ENCODE measurements at regions not wholly inside any gene's neighbourhood (a gene's known extent, or its start where the extent isn't known, plus 50 kb on each side); places are given as distances from the start of the nearest gene placed in this dataset.

DNA sequence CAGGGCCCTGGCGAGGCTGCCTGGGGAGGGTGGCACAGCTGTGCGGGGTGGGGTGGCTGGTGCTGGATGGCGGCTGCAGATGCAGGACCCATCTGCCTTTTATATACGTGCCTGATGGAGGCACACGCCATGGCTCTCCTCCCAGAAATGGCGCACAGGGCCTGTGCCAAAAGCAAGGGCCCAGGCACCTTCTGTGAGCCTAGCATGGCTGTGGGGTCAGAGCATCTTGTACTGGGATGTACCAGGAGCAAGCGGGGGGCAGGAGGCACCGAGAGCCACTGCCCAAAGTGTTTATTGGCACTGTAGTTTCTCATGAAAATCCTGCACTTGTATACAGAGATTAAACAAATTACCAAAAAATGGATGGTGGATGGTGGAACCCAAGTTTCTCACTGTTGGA is 724.1 kb downstream of the GALR1 start:
- Histone ChIP-seq H3K4me3 (ENCODE audit: low read depth, low read length) (no peak overlapping the region), H3K9me3 (no peaks in the 10 kb centered on the region), H3K36me3 (no peaks in the 10 kb centered on the region), H3K27me3 (no peaks in the 10 kb centered on the region), H3K4me1 (no peaks in the 10 kb centered on the region)
- TF ChIP-seq, protein P1, sequence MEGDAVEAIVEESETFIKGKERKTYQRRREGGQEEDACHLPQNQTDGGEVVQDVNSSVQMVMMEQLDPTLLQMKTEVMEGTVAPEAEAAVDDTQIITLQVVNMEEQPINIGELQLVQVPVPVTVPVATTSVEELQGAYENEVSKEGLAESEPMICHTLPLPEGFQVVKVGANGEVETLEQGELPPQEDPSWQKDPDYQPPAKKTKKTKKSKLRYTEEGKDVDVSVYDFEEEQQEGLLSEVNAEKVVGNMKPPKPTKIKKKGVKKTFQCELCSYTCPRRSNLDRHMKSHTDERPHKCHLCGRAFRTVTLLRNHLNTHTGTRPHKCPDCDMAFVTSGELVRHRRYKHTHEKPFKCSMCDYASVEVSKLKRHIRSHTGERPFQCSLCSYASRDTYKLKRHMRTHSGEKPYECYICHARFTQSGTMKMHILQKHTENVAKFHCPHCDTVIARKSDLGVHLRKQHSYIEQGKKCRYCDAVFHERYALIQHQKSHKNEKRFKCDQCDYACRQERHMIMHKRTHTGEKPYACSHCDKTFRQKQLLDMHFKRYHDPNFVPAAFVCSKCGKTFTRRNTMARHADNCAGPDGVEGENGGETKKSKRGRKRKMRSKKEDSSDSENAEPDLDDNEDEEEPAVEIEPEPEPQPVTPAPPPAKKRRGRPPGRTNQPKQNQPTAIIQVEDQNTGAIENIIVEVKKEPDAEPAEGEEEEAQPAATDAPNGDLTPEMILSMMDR (IDR thresholded peaks at IDR 0.05; ENCODE audit: low read depth, low read length), result no peak
- DNase-seq, result no peak

DNA sequence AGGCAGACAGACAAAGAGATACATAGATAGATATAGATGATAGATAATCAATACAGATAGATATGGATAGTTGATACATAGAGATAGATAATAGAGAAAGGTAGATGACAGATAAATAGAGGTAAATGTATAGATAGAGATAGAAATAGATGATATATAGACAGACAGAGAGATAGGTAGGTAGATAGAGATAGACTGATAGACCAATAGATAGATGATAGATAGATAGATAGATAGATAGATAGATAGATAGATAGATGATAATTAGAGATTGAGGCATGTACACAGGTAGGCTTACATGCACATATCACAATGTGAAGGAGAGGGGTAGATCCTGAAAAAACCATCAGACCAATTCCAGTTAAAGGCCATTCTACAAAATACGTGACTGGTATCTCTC is 724.7 kb downstream of the GALR1 start:
- TF ChIP-seq, protein P1 (IDR thresholded peaks at IDR 0.05; ENCODE audit: low read depth, low read length), result no peak

DNA sequence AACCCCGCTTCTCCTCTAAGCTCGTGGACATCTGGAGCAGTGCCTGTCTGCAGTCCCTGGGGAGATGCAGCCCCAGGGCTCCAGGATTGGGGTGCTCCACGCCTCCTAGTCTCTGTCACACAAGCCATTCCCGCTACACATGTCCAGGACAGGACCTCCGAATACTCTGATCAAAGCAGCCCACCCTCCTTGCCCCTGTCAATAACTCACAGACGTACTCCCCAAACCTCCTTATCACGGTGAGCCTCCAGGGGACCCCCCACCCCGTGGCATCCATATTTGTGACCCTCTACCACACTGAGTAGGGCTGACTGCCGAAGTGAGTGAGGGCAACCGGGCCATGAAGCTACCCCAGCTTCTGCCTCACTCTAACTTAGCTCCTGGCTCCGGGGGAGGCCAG is 727.7 kb downstream of the GALR1 start:
- no peaks in the 10 kb centered on the region for H3K27me3 ChIP-seq
- H3K36me3 ChIP-seq, result no peaks in the 10 kb centered on the region
- DNase-seq, result no peak
- H3K4me1 ChIP-seq, result no peaks in the 10 kb centered on the region
- TF ChIP-seq, protein P1 (IDR thresholded peaks at IDR 0.05; ENCODE audit: low read depth, low read length), result no peak
- no peak overlapping the region for H3K4me3 ChIP-seq (ENCODE audit: low read depth, low read length)
- no peaks in the 10 kb centered on the region for H3K9me3 ChIP-seq

More for the DNA sequence above, 724.7 kb downstream of the GALR1 start:
- no peaks in the 10 kb centered on the region for H3K9me3 ChIP-seq
- no peaks in the 10 kb centered on the region for H3K4me1 ChIP-seq
- H3K4me3 ChIP-seq (ENCODE audit: low read depth, low read length), result no peak overlapping the region
- DNase-seq, result no peak
- H3K36me3 ChIP-seq, result no peaks in the 10 kb centered on the region
- H3K27me3 ChIP-seq, result no peaks in the 10 kb centered on the region

DNA sequence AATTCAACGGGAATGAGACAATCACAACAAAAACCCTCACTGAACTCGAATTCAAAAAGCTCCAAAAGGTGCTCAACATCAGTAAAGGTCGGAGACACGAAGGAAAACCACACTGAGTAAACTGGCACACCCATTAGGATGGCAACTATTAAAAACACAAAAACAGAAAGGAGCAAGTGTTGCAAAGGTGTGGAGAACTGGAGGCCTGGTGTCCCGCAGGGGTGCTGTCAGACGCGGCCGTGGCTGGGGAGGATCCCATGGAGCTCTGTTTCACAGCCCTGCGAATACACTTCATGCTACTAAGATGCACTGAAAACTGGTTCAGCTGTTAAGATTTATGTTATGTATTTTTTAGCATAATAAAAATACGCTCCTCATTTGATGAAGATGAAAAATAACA is 730.6 kb downstream of the GALR1 start:
- no peaks in the 10 kb centered on the region for H3K36me3 ChIP-seq
- TF ChIP-seq, protein P1 (IDR thresholded peaks at IDR 0.05; ENCODE audit: low read depth, low read length), result no peak

DNA sequence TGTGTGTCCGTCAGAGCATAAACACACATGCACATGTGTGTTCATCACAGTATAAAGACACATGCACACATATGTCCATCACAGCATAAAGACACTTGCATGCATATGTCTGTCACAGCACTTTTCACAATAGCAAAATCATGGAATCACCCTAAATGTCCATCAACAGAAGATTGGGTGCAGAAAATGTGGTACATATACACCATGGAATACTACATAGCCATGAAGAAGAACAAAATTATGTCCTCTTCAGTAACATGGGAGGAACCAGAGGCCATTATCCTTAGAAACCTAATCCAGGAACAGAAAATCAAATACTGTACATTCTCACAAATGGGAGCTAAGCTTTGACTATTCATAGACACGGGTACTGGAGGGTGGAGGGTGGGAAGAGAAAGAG is 732.2 kb downstream of the GALR1 start:
- H3K27me3 ChIP-seq, result no peaks in the 10 kb centered on the region
- no peaks in the 10 kb centered on the region for H3K9me3 ChIP-seq
- H3K36me3 ChIP-seq, result no peaks in the 10 kb centered on the region
- TF ChIP-seq, protein P1 (IDR thresholded peaks at IDR 0.05; ENCODE audit: low read depth, low read length), result no peak
- H3K4me1 ChIP-seq, result no peaks in the 10 kb centered on the region
- no peak for DNase-seq
- H3K4me3 ChIP-seq (ENCODE audit: low read depth, low read length), result no peak overlapping the region

More for the DNA sequence above, 730.6 kb downstream of the GALR1 start:
- Histone ChIP-seq H3K4me3 (ENCODE audit: low read depth, low read length) (no peak overlapping the region), H3K27me3 (no peaks in the 10 kb centered on the region), H3K9me3 (no peaks in the 10 kb centered on the region), H3K4me1 (no peaks in the 10 kb centered on the region)
- no peak for DNase-seq

DNA sequence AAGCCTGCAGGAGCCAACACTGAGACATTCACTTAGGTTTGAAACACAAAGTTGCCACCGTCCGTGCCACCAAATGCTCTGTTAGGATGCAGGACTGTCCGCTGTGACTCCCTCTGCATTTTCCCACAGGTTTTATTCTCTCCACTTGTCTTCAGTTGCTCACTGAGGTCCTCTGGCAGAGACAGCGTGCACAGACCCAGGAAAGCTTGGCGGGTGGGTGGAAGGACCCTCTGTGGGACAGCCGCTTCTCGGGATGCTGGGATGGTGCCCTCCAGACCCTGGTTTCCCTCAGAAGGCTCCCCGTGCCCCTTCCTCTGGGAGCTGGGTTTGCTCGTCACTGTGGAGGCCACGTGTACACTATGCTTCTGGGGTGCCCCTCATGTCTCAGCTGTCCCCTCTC is 733.6 kb downstream of the GALR1 start:
- DNase-seq, result no peak
- Histone ChIP-seq H3K27me3 (no peaks in the 10 kb centered on the region), H3K9me3 (no peaks in the 10 kb centered on the region), H3K36me3 (no peaks in the 10 kb centered on the region), H3K4me3 (ENCODE audit: low read depth, low read length) (no peak overlapping the region), H3K4me1 (no peaks in the 10 kb centered on the region)
- TF ChIP-seq, protein P1 (IDR thresholded peaks at IDR 0.05; ENCODE audit: low read depth, low read length), result no peak

Data from BE2C (cell line).